ENCODE measurements at regions not wholly inside any gene's neighbourhood (a gene's known extent, or its start where the extent isn't known, plus 50 kb on each side); places are given as distances from the start of the nearest gene placed in this dataset.

DNA sequence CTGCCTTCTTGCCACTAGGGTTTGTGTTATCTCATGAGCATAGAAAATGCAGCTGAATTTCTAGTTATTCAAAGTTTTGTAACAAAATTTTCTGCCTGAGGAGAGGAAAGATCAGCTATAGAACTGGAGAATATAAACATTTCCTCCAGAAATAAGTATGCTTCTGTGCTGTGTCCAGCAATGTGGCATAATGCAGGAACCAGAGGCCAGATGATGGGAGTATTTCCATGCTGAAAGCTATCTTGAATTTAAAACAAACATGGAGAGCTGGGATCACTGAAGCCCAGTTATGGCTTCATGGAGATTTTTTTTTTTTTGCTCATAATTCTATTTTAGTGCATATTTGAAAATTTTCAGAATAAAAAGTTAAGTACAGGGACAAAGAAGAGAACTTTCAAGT, 608.2 kb downstream of the SOX6 start:
- CTCF ChIA-PET: no interaction called here
- POLR2A ChIA-PET: no interaction called here

DNA sequence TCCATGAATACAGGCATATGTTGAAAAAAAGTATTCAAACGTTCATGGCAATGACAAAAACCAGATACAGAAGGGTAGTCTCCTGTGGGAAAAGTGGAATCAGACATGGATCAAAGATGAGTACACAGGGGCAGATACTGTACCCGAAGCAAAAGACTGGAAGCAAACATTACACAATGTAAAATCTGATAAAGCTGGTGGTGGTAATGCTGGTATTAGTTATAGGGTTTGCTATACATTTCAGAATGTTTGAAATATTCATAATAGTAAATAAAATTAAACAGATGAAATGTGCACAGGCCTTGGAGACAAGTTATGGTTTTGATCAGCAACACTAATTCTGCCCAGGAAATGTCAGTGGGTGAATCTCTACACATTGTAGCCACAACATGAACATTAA, 607.6 kb downstream of the SOX6 start:
- ChIA-PET POLR2A (no interaction called here), CTCF (no interaction called here)

DNA sequence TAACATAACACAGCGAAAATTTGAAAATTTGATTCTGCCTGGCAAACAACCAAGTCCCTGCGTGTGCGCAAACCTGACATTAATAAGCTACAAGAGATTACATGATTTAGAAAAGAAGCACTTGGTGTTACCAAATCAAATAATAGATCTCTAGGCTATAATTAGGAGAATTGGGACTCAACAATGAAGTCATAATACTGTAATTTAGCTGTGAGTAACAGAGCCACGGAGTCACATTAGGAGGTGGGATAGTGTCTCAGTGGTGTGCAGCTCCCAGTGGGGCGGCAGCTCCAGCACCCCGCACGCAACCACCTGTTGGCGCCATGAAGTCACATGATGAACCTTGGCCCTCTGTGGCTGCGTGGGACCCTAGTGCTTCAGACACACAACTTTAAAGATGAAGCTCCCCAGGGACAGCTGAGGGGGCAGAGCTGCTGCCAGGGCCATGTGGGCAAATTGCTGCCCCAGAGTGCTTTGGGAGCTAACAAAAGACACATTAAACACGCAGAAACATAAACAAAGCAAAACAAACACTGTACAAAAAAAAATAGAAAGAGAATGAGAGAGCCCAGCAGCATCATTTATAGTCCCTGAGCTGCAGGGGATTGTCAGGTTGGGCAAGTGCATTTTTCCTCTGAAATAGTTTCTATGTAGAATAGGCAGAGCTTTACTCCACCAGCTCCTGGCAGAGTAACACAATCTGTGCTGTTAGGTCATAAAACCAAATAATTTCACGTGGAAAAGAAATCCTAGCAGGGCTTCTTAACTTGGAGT, 605.6 kb downstream of the SOX6 start:
- ChIA-PET POLR2A (no interaction called here), CTCF (no interaction called here)

DNA sequence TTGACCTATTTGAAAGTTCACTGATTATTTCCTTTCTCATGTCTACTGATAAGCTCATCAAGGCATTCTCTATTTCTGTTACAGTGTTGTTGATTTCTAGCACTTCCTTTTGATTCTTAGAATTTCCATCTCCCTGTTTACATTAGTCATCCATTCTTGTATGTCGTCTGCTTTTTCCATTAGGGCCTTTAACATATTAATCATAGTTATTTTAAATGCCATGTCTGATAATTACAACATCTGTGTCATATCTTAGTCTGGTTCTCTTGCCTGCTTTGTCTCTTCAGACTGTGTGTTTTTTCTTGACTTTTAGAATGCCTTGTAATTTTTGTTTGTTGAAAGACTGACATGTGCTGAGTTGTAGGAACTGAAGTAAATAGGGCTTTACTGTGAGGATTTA, 602.1 kb downstream of the SOX6 start:
- ChIA-PET CTCF (no interaction called here), POLR2A (no interaction called here)

DNA sequence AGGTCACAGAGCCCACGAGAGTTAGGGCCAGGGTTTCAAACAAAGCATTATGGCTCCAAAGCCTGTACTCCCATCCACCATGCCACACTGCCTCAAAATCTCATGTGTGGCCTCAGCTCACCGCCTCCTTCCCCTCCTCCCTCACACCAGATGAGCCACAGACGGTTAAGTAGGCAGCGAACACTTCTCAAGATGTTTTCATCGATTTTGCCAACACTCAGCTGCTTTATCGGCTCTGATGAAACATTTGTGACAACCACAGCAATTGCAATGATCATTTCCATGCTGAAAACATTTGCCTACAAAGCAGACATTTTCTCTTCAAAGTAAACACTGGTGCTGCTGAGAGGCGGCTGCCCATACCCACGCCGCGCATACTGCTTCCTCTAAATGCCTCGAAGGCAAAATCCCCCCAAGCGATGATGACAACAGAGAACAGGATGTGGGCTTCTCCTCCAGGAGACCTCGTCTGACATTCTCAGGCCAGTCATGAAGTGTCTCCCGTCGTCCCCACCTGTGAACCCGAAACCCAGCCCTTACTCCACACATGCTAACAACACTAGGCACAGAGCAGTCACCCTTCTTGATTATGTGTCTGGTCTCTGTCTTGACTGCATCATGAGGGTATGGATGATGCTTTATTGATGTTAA, 599.2 kb downstream of the SOX6 start:
- ChIA-PET POLR2A (no interaction called here), CTCF (no interaction called here)

DNA sequence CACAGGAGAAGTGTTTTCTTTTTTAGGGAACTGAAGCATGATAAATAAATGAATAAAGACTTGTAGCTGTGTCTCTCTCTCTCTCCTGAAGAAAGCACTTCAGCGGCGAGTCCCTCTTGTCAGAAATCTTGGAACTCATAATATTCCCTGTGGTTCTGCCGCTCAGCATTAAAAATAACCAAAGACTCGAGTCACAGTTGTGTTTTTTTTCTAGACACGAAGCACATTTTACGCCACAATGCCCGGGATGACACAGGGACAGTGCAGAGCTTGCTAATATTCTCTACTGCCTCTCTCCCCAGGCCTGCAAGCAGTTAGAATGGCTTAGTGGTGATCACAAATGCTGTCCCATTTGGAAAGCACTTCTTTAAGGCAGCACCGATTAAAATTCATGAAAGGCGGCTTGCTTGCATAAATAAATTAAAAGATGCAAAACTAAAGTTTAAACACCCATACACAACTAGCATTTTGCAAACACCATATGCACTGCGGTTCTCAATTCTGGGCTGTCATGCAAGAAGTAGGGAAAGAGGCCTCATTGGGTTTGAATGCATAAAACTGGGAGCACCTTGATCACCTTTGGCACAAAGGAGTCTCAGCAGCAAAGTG, 597.4 kb downstream of the SOX6 start:
- POLR2A ChIA-PET: no interaction called here

DNA sequence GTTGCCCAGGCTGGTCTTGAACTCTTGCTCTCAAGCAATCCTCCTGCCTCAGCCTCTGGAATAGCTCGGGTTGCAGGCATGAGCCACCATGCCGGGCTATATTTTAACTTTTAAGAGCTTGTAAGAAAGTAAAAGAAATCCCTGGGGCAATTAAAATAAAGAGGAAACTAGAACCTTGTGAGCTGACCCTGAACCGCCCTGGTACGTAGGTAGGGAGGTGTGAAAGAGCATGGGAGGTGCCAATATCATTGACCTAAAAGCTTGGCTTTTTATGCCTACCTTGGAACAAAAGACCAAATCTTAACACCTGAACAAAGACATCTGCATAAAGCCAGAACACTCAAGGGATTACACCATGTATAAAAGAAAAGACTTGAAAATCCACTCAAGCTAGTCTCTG, 595.1 kb downstream of the SOX6 start:
- ChIA-PET CTCF (no interaction called here), POLR2A (no interaction called here)

More for the DNA sequence above, 597.4 kb downstream of the SOX6 start:
- CTCF ChIA-PET: no interaction called here

DNA sequence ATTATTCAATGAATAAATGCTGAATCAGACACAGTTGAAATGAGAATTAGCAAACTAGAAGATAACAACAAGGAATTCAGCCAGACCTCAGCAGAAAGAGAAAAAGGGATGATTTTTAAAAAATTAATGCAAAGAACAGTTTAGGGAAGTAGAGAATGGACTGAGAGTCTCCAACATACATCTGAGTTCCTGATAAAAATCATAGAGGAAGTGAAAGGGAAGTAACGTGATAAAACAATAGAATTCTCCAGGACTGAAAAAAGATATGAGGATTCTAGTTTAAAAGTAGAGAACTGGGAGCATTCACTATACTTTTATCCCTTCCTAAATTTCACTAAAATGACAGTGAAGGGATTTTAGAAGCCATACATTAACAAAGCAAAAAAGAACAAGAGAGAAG, 592.0 kb downstream of the SOX6 start:
- ChIA-PET CTCF (no interaction called here), POLR2A (no interaction called here)

DNA sequence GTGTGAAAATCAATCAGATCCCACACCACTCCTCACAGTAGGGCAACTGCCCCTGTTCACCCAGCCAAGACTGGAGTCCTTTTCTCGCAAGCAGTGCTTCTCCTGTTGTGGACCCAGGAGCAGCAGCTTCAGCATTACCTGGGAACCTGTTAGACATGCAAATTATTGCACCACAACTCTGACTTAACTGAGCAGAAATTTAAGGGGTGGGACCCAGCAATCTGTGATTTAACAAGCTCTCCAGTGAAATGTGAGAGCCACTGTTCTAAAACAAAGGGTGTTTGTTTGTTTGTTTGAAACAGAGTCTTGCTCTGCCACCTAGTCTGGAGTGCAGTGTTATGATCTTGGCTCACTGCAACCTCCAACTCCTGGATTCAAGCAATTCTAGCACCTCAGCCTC, 591.4 kb downstream of the SOX6 start:
- POLR2A ChIA-PET: no interaction called here
- CTCF ChIA-PET: no interaction called here

DNA sequence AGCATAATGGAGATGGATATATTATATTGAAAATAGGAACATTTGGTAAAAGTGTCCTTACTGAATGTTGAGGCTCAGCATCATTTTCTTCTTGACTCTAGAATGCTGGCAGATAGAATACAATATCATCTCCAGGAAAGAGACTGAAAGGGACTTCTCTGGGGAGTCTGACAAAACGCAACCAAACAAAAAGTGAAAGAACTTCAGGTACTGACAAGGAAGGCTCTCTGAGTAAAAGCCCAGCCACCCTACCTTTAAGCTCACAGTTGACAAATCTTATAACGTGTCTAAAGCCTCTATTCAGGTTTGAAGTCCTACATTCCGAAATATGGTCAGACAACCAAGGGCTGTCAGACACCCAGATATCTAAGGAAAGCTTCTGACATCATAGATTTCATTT, 590.8 kb downstream of the SOX6 start:
- POLR2A ChIA-PET: no interaction called here
- CTCF ChIA-PET: no interaction called here

DNA sequence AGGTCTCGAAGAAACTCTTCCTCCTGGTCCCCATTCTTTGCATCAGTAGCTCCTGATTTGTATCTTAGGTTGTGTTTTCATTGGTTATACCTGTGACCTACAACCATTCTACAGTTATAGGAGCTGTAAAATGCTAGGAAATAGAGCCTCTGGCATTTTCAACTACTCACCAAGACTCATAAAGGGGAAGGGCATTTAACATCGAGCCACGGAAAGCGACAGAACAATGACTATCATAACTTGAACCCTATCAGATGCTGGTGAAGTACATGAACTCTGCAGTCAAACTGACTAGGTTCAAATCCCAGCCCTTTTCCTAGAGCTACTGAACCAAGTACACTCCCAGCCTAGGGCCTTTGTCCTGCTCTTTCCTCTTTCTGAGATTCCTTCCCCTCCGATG, 588.0 kb downstream of the SOX6 start:
- POLR2A ChIA-PET: no interaction called here
- CTCF ChIA-PET: no interaction called here

DNA sequence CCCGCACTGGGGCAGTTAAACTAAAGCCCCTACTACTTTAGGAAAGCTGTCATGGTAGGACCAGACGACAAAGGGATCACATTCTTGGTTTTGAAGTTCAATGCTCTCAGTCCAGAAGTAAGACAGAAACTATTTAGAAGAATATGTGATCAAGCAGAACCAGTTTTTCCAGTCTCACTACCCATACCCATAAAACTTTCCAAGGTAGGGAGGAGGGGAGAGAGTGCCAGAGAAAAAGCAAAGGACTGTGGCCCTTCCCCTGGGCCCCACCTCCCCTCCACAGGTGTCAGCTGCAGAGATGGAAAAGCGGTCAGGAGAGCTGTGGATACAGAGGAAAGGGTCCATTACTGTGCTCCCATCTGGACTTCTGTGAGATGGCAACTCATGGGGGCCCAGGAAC, 587.1 kb downstream of the SOX6 start:
- ChIA-PET POLR2A (no interaction called here), CTCF (no interaction called here)

DNA sequence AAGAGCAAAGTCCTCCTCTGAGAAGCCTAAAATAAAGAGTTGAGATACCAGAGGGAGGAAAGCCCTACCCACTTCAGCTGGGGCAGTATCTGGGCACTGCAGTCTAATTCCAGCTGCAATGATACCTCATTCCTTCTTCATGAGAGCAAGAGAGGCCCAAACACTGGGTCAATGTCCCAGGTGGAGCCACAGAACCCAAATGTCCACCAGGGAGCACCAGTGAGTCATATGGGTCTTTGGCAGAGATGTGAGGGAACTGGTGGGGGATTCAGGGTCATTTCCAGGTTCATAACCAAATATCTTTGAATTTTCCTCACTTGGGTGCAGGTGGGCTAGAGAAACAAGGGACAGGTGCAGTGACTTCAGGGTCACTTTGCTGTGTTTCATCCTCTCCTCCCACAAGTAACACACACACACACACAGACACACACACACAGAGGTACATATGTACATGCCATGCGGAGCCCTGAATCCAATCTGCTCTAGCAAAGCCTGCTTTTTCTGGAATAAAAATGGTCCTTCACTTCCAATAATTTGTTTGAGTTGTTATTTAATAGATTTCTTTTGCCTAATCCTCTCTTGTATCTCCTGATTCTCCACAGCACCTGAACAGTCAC, 585.4 kb downstream of the SOX6 start:
- ChIA-PET CTCF (no interaction called here), POLR2A (no interaction called here)

DNA sequence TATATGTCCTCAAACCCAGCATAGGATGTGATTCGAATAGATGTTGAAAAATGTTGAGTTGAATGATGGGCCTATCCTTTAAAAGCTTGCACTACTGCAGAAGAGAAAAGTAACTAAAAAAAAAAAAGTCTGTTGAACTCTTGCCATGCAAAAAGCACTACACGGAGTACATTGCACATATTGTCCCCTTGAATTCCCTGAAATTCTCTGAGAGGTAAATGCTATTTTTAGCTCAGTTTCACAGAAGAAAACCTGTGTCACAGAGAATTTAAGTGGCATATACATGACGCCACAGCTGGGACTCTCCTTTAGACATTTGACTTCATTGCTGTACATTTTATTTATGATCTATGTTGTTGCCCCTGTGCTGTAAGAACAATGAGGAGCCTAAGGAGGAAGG, 583.8 kb downstream of the SOX6 start:
- POLR2A ChIA-PET: no interaction called here

DNA sequence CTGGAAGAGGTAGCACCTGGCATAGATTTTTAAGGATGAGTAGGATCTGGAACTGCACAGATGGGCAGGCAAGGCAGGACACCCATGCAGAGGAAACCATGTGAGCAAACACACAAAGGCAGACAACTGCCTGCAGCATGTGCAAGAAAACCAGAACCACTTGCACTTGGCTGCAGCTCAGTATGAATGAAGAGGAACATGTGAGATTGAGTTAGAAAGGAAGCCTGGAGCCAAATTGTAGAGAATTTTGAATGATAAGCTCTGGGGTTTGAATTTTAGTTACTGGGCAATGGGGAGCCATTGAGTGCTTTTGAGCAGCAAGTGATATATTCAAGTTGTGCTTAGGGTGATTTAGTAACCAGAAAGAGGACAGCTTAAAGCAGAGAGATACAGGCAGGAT, 583.4 kb downstream of the SOX6 start:
- CTCF ChIA-PET: no interaction called here
- POLR2A ChIA-PET: no interaction called here

More for the DNA sequence above, 583.8 kb downstream of the SOX6 start:
- CTCF ChIA-PET: no interaction called here

DNA sequence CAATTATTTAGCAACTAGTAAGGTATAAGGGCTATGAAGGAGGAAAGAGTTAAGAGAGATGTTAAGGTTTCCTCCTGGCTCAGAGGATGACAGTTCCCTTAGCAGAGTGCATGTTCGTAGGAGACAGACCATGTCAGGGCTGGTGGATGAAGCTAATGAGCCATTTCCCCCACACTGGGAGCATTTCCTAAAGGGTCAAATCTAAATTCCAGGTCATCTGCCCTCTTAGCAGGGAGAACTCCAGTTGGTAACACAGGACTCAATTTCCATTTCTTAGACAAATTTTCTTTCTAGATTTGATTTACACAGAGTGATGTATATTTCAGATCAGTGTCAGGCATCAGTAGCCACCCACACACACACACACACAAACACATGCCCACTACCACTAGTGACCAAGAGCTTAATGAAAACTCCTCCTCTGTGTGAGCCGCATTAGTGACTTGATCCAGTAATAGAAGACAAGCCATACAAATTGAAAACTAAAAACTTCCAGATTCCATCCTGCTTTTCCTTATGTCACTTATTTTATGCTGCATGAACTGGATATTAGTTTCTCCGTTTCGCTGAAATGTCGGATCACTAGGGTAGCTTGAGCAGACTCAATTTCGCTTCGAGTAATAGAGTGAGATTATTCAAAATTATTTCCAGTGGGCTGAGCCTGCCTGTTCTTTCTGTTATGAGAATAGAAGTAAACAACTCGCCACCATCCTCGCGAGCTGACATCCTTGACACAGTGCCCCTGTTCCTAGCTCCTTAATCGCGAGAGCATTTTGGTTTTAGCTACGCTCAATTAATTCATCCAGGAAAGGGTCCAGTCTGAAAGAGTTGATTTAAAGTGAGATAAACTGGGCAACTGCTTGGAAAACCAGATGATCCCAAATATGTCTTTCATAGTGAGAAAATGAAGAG, 582.6 kb downstream of the SOX6 start:
- ChIA-PET CTCF (no interaction called here), POLR2A (no interaction called here)

DNA sequence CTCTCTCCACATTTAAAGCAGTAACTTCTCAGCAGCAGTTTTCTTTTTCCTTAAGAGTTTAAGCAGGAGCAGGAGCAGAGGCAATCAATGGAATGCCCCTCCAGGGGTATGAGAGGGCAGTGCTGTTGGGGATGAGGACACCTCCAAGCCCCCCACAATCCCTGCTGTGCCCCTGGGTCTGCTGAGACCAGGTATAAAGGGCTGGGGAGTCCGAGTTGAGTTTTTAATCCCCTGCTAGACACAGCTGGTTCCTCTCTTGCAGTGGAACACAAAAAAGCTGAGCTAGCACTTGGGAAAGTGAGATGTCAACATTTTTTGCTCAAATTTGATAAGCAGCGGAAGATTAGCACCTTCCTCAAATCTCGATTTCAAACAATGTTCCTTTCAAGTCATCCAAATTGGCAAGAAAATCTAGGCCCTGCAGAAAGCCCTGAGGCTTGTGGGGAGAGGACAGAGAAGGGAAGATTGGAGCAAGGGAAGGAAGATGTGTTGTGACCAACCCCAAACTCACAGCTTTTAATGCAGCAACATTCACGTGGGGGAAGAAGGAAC, 581.9 kb downstream of the SOX6 start:
- ChIA-PET POLR2A (no interaction called here), CTCF (no interaction called here)

DNA sequence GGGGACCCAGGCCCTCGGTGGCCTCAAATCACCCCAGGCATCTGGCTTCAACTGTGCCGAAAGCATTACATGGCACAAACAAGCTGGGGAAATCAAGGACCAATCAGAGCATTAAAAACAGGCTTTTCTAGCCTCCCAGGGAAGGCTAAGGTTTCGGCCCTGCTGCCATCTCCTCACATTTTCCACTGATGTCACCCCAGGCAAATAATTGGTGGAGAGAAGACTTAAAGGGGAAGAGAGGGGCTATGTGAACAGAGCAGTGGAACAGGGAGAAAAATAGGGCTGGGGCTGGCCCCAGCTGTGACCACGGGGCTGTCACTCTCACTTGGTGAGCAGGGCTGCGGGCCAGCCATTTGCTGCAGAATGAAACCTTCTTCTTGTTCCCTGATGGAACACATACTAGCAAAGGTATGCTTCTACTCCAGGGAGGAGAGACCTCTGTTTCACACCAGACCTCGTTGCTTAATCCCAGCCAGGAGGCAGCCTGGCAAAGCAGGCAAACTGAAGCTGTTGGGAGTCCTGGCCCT, 581.3 kb downstream of the SOX6 start:
- CTCF ChIA-PET: no interaction called here
- POLR2A ChIA-PET: no interaction called here

DNA sequence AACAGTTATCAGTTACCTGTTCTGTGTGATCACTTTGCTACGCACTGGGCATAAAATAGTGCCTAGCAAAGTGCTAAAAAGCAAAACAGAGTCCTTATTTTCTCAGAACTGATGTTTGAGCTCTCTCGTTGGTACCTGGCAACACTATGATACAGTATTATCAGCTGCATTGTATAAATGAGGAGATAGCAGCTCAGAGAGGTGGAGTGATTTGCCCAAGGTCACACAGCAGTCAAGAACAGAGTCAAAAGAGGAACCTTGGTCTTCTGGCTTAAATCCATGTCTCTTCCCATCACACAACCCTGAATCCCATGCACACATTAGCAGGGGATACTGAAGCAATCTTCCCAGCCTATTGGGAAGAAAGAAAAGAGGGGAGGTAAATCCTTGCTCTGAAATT, 580.5 kb downstream of the SOX6 start:
- ChIA-PET POLR2A (no interaction called here), CTCF (no interaction called here)

DNA sequence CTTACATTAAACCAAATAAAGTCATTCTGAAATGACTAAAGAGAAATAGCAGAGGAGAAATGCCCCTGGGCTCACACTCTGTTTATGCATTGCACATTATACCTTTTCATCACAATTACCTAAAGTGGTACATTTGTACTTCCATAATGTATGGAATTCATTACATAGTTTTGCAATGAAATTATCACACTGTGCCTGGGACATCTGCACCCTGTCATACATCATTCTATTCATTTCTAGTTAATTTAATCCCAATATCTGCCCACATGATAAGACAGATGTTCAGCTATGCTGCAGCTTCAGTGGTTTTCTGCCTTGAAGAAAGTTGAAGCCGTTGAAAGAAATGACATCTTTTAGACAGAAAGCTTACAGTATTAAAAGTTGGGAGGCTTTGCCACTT, 580.0 kb downstream of the SOX6 start:
- ChIA-PET CTCF (no interaction called here), POLR2A (no interaction called here)

Measured in activated CD8-positive, alpha-beta memory T cell treated with anti-CD3 and anti-CD28 coated beads for 36 hours (primary cell).